ENCODE measurements at regions not wholly inside any gene's neighbourhood (a gene's known extent, or its start where the extent isn't known, plus 50 kb on each side); places are given as distances from the start of the nearest gene placed in this dataset.
A peak's percentile ranks its signal among the peaks of the same experiment; 100 is the strongest.

DNA sequence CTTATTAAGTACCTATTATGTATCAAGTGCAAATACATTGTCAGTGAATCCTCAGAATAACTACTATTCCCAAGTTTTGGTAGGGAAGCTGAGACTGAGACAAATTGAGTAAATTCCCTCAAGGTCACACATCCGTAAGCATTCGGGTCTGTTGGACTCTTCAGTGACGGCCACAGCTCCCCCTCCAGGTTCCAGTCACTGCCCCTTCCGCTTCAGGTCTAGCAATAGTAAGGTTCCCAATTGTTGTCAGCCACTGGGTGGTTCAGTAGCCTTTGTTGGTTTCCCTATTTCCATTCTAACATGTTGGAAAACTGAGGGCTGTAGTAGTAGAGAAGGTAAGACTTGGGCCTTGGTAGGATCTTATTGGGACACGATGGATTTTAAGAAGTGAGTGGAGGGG lies 54.9 kb upstream of the TNRC6B start:
- H4K5ac ChIP-seq (ENCODE audit: insufficient read length, low read depth, low read length): no peak overlapping the region
- H3K79me1 ChIP-seq (ENCODE audit: low read depth, low read length): no peaks in the 10 kb centered on the region
- no peaks in the 10 kb centered on the region for H3K23me2 ChIP-seq (ENCODE audit: low read depth, low read length)
- peaks cover 0 to 2% (median 0%) of the 10 kb centered on the region in 4 experiments; a peak in 1 of 7 replicates for H3K4me1 ChIP-seq (replicated peaks in 1 of 4; ENCODE audit: control insufficient read depth in 3 of 4, insufficient read depth in 4 of 4, low read length in 3 of 4)
- DNase-seq (ENCODE audit: low read depth in 1 of 2, low spot score in 2 of 2): no peak
- H2BK5ac ChIP-seq (ENCODE audit: low read depth, low read length): no peak overlapping the region
- ChIA-PET POLR2A (ENCODE audit: partially characterized antibody) (interaction anchor here (2.8 kb wide), 1 partner anchor 11 kb away, joined by 7 read pairs; no protein-coding TSS in a partner anchor), CTCF (ENCODE audit: partially characterized antibody) (interaction anchor here (0.7 to 1.6 kb wide), 4 partner anchors 13 to 225 kb away, joined by 3 to 6 read pairs (median 3); no protein-coding TSS in a partner anchor)
- no peaks in the 10 kb centered on the region for H3K9me3 ChIP-seq (ENCODE audit: insufficient read depth in 2 of 2, low read depth in 1 of 2, low read length in 1 of 2)
- TF ChIP-seq RAD21 (IDR thresholded peaks at IDR 0.05 in 1 of 2, conservative IDR thresholded peaks at IDR 0.05 in 1 of 2; ENCODE audit: low read depth in 2 of 2, low read length in 2 of 2) (peak in 1 of 2 experiments; percentile 7; a peak in 1 of 4 replicates), MAFK (IDR thresholded peaks at IDR 0.05; ENCODE audit: low read depth, low read length) (no peak), HDAC6 (IDR thresholded peaks at IDR 0.05; ENCODE audit: low read depth, low read length) (no peak), CEBPB (IDR thresholded peaks at IDR 0.05; ENCODE audit: low read depth, low read length) (no peak), SIRT6 (IDR thresholded peaks at IDR 0.05; ENCODE audit: low read length) (no peak), EZH2 (IDR thresholded peaks at IDR 0.05; ENCODE audit: low read depth, low read length, severe bottlenecking) (no peak), BACH1 (IDR thresholded peaks at IDR 0.05; ENCODE audit: low read length) (no peak), KDM5A (IDR thresholded peaks at IDR 0.05; ENCODE audit: low read length) (no peak)
- TF ChIP-seq, protein P1, sequence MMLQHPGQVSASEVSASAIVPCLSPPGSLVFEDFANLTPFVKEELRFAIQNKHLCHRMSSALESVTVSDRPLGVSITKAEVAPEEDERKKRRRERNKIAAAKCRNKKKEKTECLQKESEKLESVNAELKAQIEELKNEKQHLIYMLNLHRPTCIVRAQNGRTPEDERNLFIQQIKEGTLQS (IDR thresholded peaks at IDR 0.05; ENCODE audit: insufficient read depth, low read depth, low read length): no peak
- TF ChIP-seq, protein P2, sequence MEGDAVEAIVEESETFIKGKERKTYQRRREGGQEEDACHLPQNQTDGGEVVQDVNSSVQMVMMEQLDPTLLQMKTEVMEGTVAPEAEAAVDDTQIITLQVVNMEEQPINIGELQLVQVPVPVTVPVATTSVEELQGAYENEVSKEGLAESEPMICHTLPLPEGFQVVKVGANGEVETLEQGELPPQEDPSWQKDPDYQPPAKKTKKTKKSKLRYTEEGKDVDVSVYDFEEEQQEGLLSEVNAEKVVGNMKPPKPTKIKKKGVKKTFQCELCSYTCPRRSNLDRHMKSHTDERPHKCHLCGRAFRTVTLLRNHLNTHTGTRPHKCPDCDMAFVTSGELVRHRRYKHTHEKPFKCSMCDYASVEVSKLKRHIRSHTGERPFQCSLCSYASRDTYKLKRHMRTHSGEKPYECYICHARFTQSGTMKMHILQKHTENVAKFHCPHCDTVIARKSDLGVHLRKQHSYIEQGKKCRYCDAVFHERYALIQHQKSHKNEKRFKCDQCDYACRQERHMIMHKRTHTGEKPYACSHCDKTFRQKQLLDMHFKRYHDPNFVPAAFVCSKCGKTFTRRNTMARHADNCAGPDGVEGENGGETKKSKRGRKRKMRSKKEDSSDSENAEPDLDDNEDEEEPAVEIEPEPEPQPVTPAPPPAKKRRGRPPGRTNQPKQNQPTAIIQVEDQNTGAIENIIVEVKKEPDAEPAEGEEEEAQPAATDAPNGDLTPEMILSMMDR (IDR thresholded peaks at IDR 0.05; ENCODE audit: control extremely low read depth in 1 of 3, insufficient read depth in 1 of 3, low read depth in 1 of 3, low read length in 3 of 3): peak in 2 of 3 experiments; percentile 8 to 13; a peak in 3 of 4 replicates
- no peak overlapping the region for H3K23ac ChIP-seq (ENCODE audit: insufficient read length)
- no peaks in the 10 kb centered on the region for H3K79me2 ChIP-seq (ENCODE audit: control insufficient read depth in 1 of 2, insufficient read depth in 2 of 2, low read length in 2 of 2)
- H3K4me2 ChIP-seq (ENCODE audit: insufficient read depth in 1 of 2, low read depth in 2 of 2, low read length in 2 of 2): no peak overlapping the region
- H3K9ac ChIP-seq (replicated peaks in 1 of 4; ENCODE audit: extremely low read depth in 1 of 4, low read depth in 3 of 4, low read length in 3 of 4): no peak overlapping the region
- H2BK15ac ChIP-seq (ENCODE audit: low read length): no peak overlapping the region
- WGBS, 2 experiments (ENCODE audit: extremely low coverage in 1 of 2, insufficient coverage in 1 of 2, insufficient read length in 1 of 2, insufficient replicate concordance in 2 of 2, low coverage in 1 of 2, low lambda C conversion rate in 2 of 2, missing lambda C conversion rate in 1 of 2): 86% methylated on average over 5 of the region's 5 CpGs; no CpG with 5 or more reads in 1 of the 2 experiments
- H2BK20ac ChIP-seq (ENCODE audit: low read length): no peak overlapping the region
- H4K8ac ChIP-seq (ENCODE audit: extremely low read depth, insufficient read depth, low read length): no peak overlapping the region
- no peak for FAIRE-seq
- no peak overlapping the region for H2BK12ac ChIP-seq (ENCODE audit: low read depth, low read length)
- H3K18ac ChIP-seq (ENCODE audit: extremely low read depth, low read length): no peak overlapping the region
- no peaks in the 10 kb centered on the region for H3K27me3 ChIP-seq (replicated peaks in 1 of 4; ENCODE audit: control insufficient read depth in 3 of 4, extremely low read depth in 1 of 4, insufficient read depth in 3 of 4, low read length in 3 of 4)
- H2AFZ ChIP-seq (ENCODE audit: low read length): no peak overlapping the region
- no peak overlapping the region for H3K4ac ChIP-seq (replicated peaks; ENCODE audit: insufficient read length, low read depth, low read length)
- no peak overlapping the region for H3K4me3 ChIP-seq (ENCODE audit: extremely low read depth in 1 of 4, insufficient read depth in 2 of 4, low read depth in 3 of 4, low read length in 4 of 4)
- H2AK5ac ChIP-seq (ENCODE audit: low read depth, low read length): no peak overlapping the region
- H3K27ac ChIP-seq (ENCODE audit: low read depth, low read length): no peak overlapping the region
- H4K91ac ChIP-seq (replicated peaks; ENCODE audit: insufficient read length, low read length): no peak overlapping the region
- no peak overlapping the region for H3K56ac ChIP-seq (replicated peaks; ENCODE audit: insufficient read length, low read depth, low read length)
- H3K36me3 ChIP-seq (ENCODE audit: control insufficient read depth in 2 of 4, insufficient read depth in 4 of 4, low read length in 3 of 4): peaks cover 0 to 4% (median 0%) of the 10 kb centered on the region in 4 experiments; a peak in 1 of 8 replicates
- no peak overlapping the region for H3K14ac ChIP-seq (ENCODE audit: insufficient read length)
- H2BK120ac ChIP-seq (replicated peaks; ENCODE audit: low read depth, low read length): no peak overlapping the region
- H4K20me1 ChIP-seq (replicated peaks in 1 of 2; ENCODE audit: control insufficient read depth in 1 of 2, insufficient read depth in 2 of 2, low read length in 2 of 2): no peaks in the 10 kb centered on the region
